IMR-90 (cell line): ENCODE measurements at regions not wholly inside any gene's neighbourhood (a gene's known extent, or its start where the extent isn't known, plus 50 kb on each side); places are given as distances from the start of the nearest gene placed in this dataset.

Source experiments
- ATAC-seq: fragments of 200-7000 bp; cut with Tn5 transposase; 2 replicates; pipeline ENCODE4 v1.9.1; 2020; ENCODE audit warnings: low read depth, mild to moderate bottlenecking, moderate library complexity
- BruUV-seq: library from RNA; stranded (reverse); fragments of 400-500 nt; replicated peaks from 2 replicates; lab custom pipeline; 2021; lab: Mats Ljungman, UMichigan
- CTCF ChIA-PET: fragments of 300-600 bp; formaldehyde crosslinking; extraction: SDS; loops from one replicate; lab custom pipeline; 2021; ENCODE audit warnings: antibody characterized with exemption; lab: Yijun Ruan, JAX
- POLR2A ChIA-PET: fragments of 300-600 bp; sonication (Branson Sonifier 250); formaldehyde crosslinking; loops from one replicate; lab custom pipeline; 2022; ENCODE audit warnings: antibody characterized with exemption; ENCODE audit not compliant: unreplicated experiment; lab: Charles Lee
- DNase-seq: peaks from one replicate; pipeline ENCODE4 v3.0.0; 2013
- H2AFZ ChIP-seq: replicated peaks from 2 replicates; pipeline ENCODE3; 2013; ENCODE audit warnings: low read length, mild to moderate bottlenecking; ENCODE audit not compliant: poor library complexity
- H2AK5ac ChIP-seq: 2 replicates; pipeline ENCODE4 v1.6.1; 2013; ENCODE audit warnings: low read depth, low read length, inconsistent platforms
- H2AK9ac ChIP-seq: replicated peaks from 2 replicates; pipeline ENCODE3; 2013; ENCODE audit warnings: mild to moderate bottlenecking, low read depth, low read length, moderate library complexity; ENCODE audit not compliant: poor library complexity
- H2BK120ac ChIP-seq: 2 replicates; pipeline ENCODE4 v1.6.1; 2013; ENCODE audit warnings: low read depth, low read length, inconsistent platforms
- H2BK15ac ChIP-seq: 3 replicates; pipeline ENCODE4 v1.6.1; 2013; ENCODE audit warnings: low read depth, low read length, inconsistent platforms
- H2BK20ac ChIP-seq: 2 replicates; pipeline ENCODE4 v1.6.1; 2013; ENCODE audit warnings: low read depth, mild to moderate bottlenecking, inconsistent platforms, low read length, moderate library complexity
- H2BK5ac ChIP-seq: 2 replicates; pipeline ENCODE4 v1.6.1; 2013; ENCODE audit warnings: mild to moderate bottlenecking, low read depth, low read length, inconsistent platforms; ENCODE audit not compliant: poor library complexity, severe bottlenecking
- H3K14ac ChIP-seq: replicated peaks from 2 replicates; pipeline ENCODE4 v1.6.1; 2013; ENCODE audit warnings: low read depth, low read length, inconsistent platforms
- H3K18ac ChIP-seq: 2 replicates; pipeline ENCODE4 v1.6.1; 2013; ENCODE audit warnings: low read depth, low read length, control low read depth
- H3K23ac ChIP-seq: 2 replicates; pipeline ENCODE4 v1.6.1; 2013; ENCODE audit warnings: low read depth, low read length, inconsistent platforms
- H3K27ac ChIP-seq: 2 replicates; pipeline ENCODE4 v1.5.1; 2013; ENCODE audit warnings: mild to moderate bottlenecking, control low read depth, low read length; ENCODE audit not compliant: insufficient read depth
- H3K27me3 ChIP-seq: 2 replicates; pipeline ENCODE4 v1.6.1; 2013; ENCODE audit warnings: low read length; ENCODE audit not compliant: control insufficient read depth, insufficient read depth
- H3K36me3 ChIP-seq: 2 replicates; pipeline ENCODE4 v1.6.1; 2013; ENCODE audit warnings: low read length, mixed read lengths; ENCODE audit not compliant: control insufficient read depth, insufficient read depth
- H3K4ac ChIP-seq: 2 replicates; pipeline ENCODE4 v1.6.1; 2013; ENCODE audit warnings: low read depth, low read length, inconsistent platforms
- H3K4me1 ChIP-seq: 2 replicates; pipeline ENCODE4 v1.6.1; 2013; ENCODE audit warnings: low read length, mixed read lengths; ENCODE audit not compliant: control insufficient read depth, insufficient read depth
- H3K4me2 ChIP-seq: 2 replicates; pipeline ENCODE4 v1.6.1; 2013; ENCODE audit warnings: low read depth, mild to moderate bottlenecking, control low read depth, low read length, moderate library complexity
- H3K4me3 ChIP-seq: 2 replicates; pipeline ENCODE4 v1.5.1; 2013; ENCODE audit warnings: low read depth, mild to moderate bottlenecking, control low read depth, low read length, moderate library complexity; ENCODE audit not compliant: insufficient read depth
- H3K56ac ChIP-seq: 2 replicates; pipeline ENCODE4 v1.6.1; 2013; ENCODE audit warnings: low read length, inconsistent platforms; ENCODE audit not compliant: insufficient read depth; ENCODE audit errors: extremely low read depth
- H3K79me1 ChIP-seq, 2 experiments: 2 replicates each; pipeline ENCODE4 v1.6.1; 2013; ENCODE audit warnings: low read length in 2 of 2, inconsistent platforms in 1 of 2, low read depth in 1 of 2
- H3K9ac ChIP-seq: 2 replicates; pipeline ENCODE4 v1.6.1; 2013; ENCODE audit warnings: low read depth, low read length, control low read depth
- H3K9me1 ChIP-seq: 2 replicates; pipeline ENCODE4 v1.6.1; 2013; ENCODE audit warnings: low read length, inconsistent platforms; ENCODE audit not compliant: insufficient read depth
- H3K9me3 ChIP-seq: 2 replicates; pipeline ENCODE4 v1.6.1; 2013; ENCODE audit warnings: low read length; ENCODE audit not compliant: control insufficient read depth, insufficient read depth
- H4K20me1 ChIP-seq: 2 replicates; pipeline ENCODE4 v1.6.1; 2013; ENCODE audit warnings: low read length, inconsistent platforms; ENCODE audit not compliant: insufficient read depth
- H4K5ac ChIP-seq: 2 replicates; pipeline ENCODE4 v1.6.1; 2013; ENCODE audit warnings: mild to moderate bottlenecking, low read depth, low read length, control low read depth
- H4K8ac ChIP-seq, 2 experiments: 2 replicates each; pipeline ENCODE4 v1.6.1; 2013; ENCODE audit warnings: low read depth in 2 of 2, low read length in 2 of 2, control low read depth in 1 of 2, inconsistent platforms in 1 of 2
- H4K91ac ChIP-seq: 2 replicates; pipeline ENCODE4 v1.6.1; 2013; ENCODE audit warnings: low read depth, low read length, inconsistent platforms; ENCODE audit not compliant: insufficient read depth
- BHLHE40 ChIP-seq: fragments of 150-350 bp; IDR thresholded peaks from 2 replicates; pipeline ENCODE4 v1.6.1; 2016; ENCODE audit warnings: mild to moderate bottlenecking, low read depth, low read length
- CEBPB ChIP-seq: IDR thresholded peaks from 2 replicates; pipeline ENCODE4 v1.6.1; 2012; ENCODE audit warnings: low read depth, low read length, improper control_type of control experiment
- CHD1 ChIP-seq: IDR thresholded peaks from 2 replicates; pipeline ENCODE4 v1.6.1; 2012; ENCODE audit warnings: low read depth, low read length, improper control_type of control experiment
- ELK1 ChIP-seq: fragments of 150-350 bp; IDR thresholded peaks from 2 replicates; pipeline ENCODE4 v1.6.1; 2016; ENCODE audit warnings: low read depth, mild to moderate bottlenecking, low read length, moderate library complexity, borderline replicate concordance
- FOS ChIP-seq: fragments of 150-350 bp; IDR thresholded peaks from 2 replicates; pipeline ENCODE4 v1.6.1; 2016; ENCODE audit warnings: low read depth, low read length
- MAZ ChIP-seq: IDR thresholded peaks from 2 replicates; pipeline ENCODE4 v1.6.1; 2012; ENCODE audit warnings: low read depth, mild to moderate bottlenecking, low read length, improper control_type of control experiment, moderate library complexity, borderline replicate concordance
- MXI1 ChIP-seq: IDR thresholded peaks from 2 replicates; pipeline ENCODE4 v1.6.1; 2012; ENCODE audit warnings: low read depth, mild to moderate bottlenecking, low read length, moderate library complexity, borderline replicate concordance
- NFE2L2 ChIP-seq: fragments of 150-350 bp; IDR thresholded peaks from 2 replicates; pipeline ENCODE4 v1.6.1; 2016; ENCODE audit warnings: low read depth, mild to moderate bottlenecking, low read length
- POLR2A ChIP-seq: IDR thresholded peaks from 2 replicates; pipeline ENCODE4 v1.6.1; 2012; ENCODE audit warnings: mild to moderate bottlenecking, low read depth, low read length
- RAD21 ChIP-seq: IDR thresholded peaks from 2 replicates; pipeline ENCODE4 v1.6.1; 2012; ENCODE audit warnings: low read length, improper control_type of control experiment
- RCOR1 ChIP-seq: IDR thresholded peaks from 2 replicates; pipeline ENCODE4 v1.6.1; 2012; ENCODE audit warnings: mild to moderate bottlenecking, low read length, improper control_type of control experiment; ENCODE audit not compliant: insufficient replicate concordance
- RFX5 ChIP-seq: IDR thresholded peaks from 2 replicates; pipeline ENCODE4 v1.8.0; 2012; ENCODE audit warnings: low read depth, mild to moderate bottlenecking, low read length, moderate library complexity
- SMC3 ChIP-seq: fragments of 150-350 bp; IDR thresholded peaks from 2 replicates; pipeline ENCODE4 v1.6.1; 2016; ENCODE audit warnings: low read depth, mild to moderate bottlenecking, antibody characterized with exemption, low read length, moderate library complexity
- WGBS, 2 experiments: methylation state at CpG; one replicate each; pipeline versions ENCODE4 v1.1.5 to v1.1.7; 2013; ENCODE audit warnings: missing lambda C conversion rate in 2 of 2; ENCODE audit not compliant: insufficient read length in 1 of 2; ENCODE audit errors: extremely low coverage in 2 of 2; 5-methylcytosine and 5-hydroxymethylcytosine counted together
- dilution Hi-C: fragments of 300-500 bp; cut with HindIII; formaldehyde crosslinking; loops from one replicate; pipeline ENCODE4 v1.14.3; 2018; ENCODE audit warnings: low sequenced_read_pairs; ENCODE audit not compliant: unreplicated experiment
- in situ Hi-C: fragments of 300-500 bp; cut with MboI; formaldehyde crosslinking; loops from 3 replicates; pipeline ENCODE4 v1.14.3; 2019; ENCODE audit warnings: low sequenced_read_pairs, inconsistent platforms, mixed read lengths
- intact Hi-C: fragments of 100-400 bp; cut with micrococcal nuclease; formaldehyde crosslinking; loops from 2 replicates; pipeline ENCODE4 v1.10.0; 2022
- TF ChIP-seq, protein P1 (sequence below): fragments of 150-350 bp; IDR thresholded peaks from 2 replicates; pipeline ENCODE4 v1.6.1; 2017; ENCODE audit warnings: mild to moderate bottlenecking, antibody characterized with exemption, low read length, low read depth
- TF ChIP-seq, protein P2 (sequence below): conservative IDR thresholded peaks from 2 replicates; pipeline ENCODE4 v1.5.1; 2012; ENCODE audit warnings: mild to moderate bottlenecking, low read depth, low read length, improper control_type of control experiment

GRCh38 chr9:82745919-82746318 lies 317.0 kb downstream of the RASEF start:
- Histone ChIP-seq H4K5ac (no peak overlapping the region), H3K9me3 (no peaks in the 10 kb centered on the region), H3K4ac (no peak overlapping the region), H2AK5ac (no peak overlapping the region), H2AK9ac (no peak overlapping the region), H3K56ac (no peak overlapping the region), H3K4me1 (no peaks in the 10 kb centered on the region), H3K4me2 (no peak overlapping the region), H4K20me1 (no peaks in the 10 kb centered on the region), H3K27ac (no peak overlapping the region), H4K8ac (no peak overlapping the region), H3K79me1 (no peaks in the 10 kb centered on the region), H3K9ac (no peak overlapping the region), H3K23ac (no peak overlapping the region), H2BK20ac (no peak overlapping the region), H3K9me1 (no peaks in the 10 kb centered on the region), H3K18ac (no peak overlapping the region), H3K36me3 (no peaks in the 10 kb centered on the region), H2BK120ac (no peak overlapping the region), H2AFZ (no peak overlapping the region), H3K27me3 (no peaks in the 10 kb centered on the region), H2BK15ac (no peak overlapping the region), H4K91ac (no peak overlapping the region), H3K14ac (no peak overlapping the region), H2BK5ac (no peak overlapping the region), H3K4me3 (no peak overlapping the region)
- no CpG with 5 or more reads among the region's 2 CpGs for WGBS, 2 experiments
- dilution Hi-C loops = no loop called here
- in situ Hi-C loops = no loop called here
- no peak for DNase-seq
- TF ChIP-seq SMC3 = no peak
- no peak for TF ChIP-seq BHLHE40
- TF ChIP-seq ELK1 = no peak
- no peak for TF ChIP-seq RCOR1
- TF ChIP-seq, protein P1, sequence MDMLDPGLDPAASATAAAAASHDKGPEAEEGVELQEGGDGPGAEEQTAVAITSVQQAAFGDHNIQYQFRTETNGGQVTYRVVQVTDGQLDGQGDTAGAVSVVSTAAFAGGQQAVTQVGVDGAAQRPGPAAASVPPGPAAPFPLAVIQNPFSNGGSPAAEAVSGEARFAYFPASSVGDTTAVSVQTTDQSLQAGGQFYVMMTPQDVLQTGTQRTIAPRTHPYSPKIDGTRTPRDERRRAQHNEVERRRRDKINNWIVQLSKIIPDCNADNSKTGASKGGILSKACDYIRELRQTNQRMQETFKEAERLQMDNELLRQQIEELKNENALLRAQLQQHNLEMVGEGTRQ = no peak
- no peak for TF ChIP-seq FOS
- TF ChIP-seq, protein P2, sequence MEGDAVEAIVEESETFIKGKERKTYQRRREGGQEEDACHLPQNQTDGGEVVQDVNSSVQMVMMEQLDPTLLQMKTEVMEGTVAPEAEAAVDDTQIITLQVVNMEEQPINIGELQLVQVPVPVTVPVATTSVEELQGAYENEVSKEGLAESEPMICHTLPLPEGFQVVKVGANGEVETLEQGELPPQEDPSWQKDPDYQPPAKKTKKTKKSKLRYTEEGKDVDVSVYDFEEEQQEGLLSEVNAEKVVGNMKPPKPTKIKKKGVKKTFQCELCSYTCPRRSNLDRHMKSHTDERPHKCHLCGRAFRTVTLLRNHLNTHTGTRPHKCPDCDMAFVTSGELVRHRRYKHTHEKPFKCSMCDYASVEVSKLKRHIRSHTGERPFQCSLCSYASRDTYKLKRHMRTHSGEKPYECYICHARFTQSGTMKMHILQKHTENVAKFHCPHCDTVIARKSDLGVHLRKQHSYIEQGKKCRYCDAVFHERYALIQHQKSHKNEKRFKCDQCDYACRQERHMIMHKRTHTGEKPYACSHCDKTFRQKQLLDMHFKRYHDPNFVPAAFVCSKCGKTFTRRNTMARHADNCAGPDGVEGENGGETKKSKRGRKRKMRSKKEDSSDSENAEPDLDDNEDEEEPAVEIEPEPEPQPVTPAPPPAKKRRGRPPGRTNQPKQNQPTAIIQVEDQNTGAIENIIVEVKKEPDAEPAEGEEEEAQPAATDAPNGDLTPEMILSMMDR = no peak
- no peak for TF ChIP-seq CHD1
- TF ChIP-seq CEBPB = no peak
- TF ChIP-seq RAD21 = no peak
- TF ChIP-seq POLR2A = no peak
- no peak for TF ChIP-seq NFE2L2
- no peak for TF ChIP-seq MAZ
- TF ChIP-seq MXI1 = no peak
- TF ChIP-seq RFX5 = no peak
- ATAC-seq = no peak
- BruUV-seq = no TSS peak
- CTCF ChIA-PET = no interaction called here
- POLR2A ChIA-PET = no interaction called here
- intact Hi-C loops = no loop called here
